Nephron (organoid): ENCODE measurements at regions not wholly inside any gene's neighbourhood (a gene's known extent, or its start where the extent isn't known, plus 50 kb on each side); places are given as distances from the start of the nearest gene placed in this dataset.
"Not testable (repeated sequence)": the region's sequence is repeated elsewhere in the genome, so short reads cannot be mapped to it uniquely, and the experiment has no call there.

Source experiments
- H3K27ac Mint-ChIP-seq, 3 experiments: 2 replicates each; pipeline ENCODE4 v1.8.0; 2020; ENCODE audit warnings: mixed read lengths in 3 of 3, mild to moderate bottlenecking in 2 of 3, moderate library complexity in 1 of 3
- H3K27me3 Mint-ChIP-seq: 2 replicates; pipeline ENCODE4 v1.8.0; 2021; ENCODE audit warnings: low read depth, mild to moderate bottlenecking, moderate library complexity, mixed read lengths
- H3K36me3 Mint-ChIP-seq: 2 replicates; pipeline ENCODE4 v1.8.0; 2020; ENCODE audit warnings: low read depth, mixed read lengths
- H3K4me1 Mint-ChIP-seq: 2 replicates; pipeline ENCODE4 v1.8.0; 2020; ENCODE audit warnings: mixed read lengths
- H3K4me3 Mint-ChIP-seq, 3 experiments: 2 replicates each; pipeline ENCODE4 v1.8.0; 2020; ENCODE audit warnings: mild to moderate bottlenecking in 3 of 3, mixed read lengths in 3 of 3, moderate library complexity in 2 of 3
- H3K9me3 Mint-ChIP-seq: 2 replicates; pipeline ENCODE4 v1.8.0; 2020; ENCODE audit warnings: mixed read lengths
- TF ChIP-seq, protein P1 (sequence below), 3 experiments: fragments of 200-600 bp; sonication (generic); IDR thresholded peaks; one replicate each; pipeline ENCODE4 v1.5.0; 2021; ENCODE audit warnings: antibody characterized with exemption in 3 of 3; ENCODE audit not compliant: unreplicated experiment in 3 of 3

DNA sequence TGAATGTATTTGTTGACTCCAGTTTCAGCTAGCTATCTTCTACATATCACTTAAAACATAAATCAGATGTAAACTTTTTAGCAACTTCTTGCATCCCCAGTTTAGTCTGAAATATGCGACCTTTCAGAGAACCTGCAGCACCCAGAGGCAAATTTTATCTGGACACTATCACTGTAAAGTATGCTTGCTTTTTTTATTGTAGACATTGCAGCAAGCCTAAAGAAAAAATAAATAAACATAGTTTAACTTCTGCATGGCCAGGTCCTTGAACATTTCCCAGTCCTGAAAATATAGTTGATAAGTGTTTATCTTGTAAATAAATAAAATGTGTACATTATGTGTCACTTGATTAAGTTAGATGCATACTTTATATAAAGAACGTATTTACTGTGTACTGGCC is 1829.4 kb downstream of the PCDH9 start:
- no peaks in the 10 kb centered on the region for H3K9me3 Mint-ChIP-seq

DNA sequence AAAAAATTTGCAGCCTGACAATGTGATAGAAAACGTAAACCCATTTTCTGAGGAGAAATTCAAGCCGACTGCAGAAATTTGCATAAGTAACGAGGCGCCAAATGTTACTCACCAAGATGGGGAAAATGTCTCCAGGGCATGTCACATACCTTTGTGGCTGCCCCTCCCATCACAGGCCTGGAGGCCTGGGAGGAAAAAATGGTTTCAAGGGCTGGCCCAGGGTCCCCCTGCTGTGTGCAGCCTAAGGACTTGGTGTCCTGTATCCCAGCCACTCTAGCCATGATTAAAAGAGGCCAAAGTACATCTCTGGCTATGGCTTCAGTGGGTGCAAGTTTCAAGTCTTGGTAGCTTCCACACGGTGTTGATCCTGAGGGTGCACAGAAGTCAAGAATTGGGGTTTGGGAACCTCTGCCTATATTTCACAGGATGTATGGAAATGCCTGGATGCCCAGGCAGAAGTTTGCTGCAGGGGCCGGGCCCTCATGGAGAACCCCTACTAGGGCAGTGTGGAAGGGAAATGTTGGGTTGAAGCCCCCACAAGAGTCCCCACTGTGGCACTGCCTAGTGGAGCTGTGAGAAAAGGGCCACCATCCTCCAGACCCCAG is 1842.3 kb downstream of the PCDH9 start:
- H3K9me3 Mint-ChIP-seq, result peaks cover 23% of the 10 kb centered on the region
- H3K36me3 Mint-ChIP-seq, result peaks cover 5% of the 10 kb centered on the region
- no peak overlapping the region for H3K4me3 Mint-ChIP-seq
- TF ChIP-seq, protein P1, sequence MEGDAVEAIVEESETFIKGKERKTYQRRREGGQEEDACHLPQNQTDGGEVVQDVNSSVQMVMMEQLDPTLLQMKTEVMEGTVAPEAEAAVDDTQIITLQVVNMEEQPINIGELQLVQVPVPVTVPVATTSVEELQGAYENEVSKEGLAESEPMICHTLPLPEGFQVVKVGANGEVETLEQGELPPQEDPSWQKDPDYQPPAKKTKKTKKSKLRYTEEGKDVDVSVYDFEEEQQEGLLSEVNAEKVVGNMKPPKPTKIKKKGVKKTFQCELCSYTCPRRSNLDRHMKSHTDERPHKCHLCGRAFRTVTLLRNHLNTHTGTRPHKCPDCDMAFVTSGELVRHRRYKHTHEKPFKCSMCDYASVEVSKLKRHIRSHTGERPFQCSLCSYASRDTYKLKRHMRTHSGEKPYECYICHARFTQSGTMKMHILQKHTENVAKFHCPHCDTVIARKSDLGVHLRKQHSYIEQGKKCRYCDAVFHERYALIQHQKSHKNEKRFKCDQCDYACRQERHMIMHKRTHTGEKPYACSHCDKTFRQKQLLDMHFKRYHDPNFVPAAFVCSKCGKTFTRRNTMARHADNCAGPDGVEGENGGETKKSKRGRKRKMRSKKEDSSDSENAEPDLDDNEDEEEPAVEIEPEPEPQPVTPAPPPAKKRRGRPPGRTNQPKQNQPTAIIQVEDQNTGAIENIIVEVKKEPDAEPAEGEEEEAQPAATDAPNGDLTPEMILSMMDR (IDR thresholded peaks at IDR 0.05; ENCODE audit: unreplicated experiment in 3 of 3), result no peak
- no peaks in the 10 kb centered on the region for H3K27me3 Mint-ChIP-seq
- no peaks in the 10 kb centered on the region for H3K4me1 Mint-ChIP-seq
- no peak overlapping the region for H3K27ac Mint-ChIP-seq

More for the DNA sequence above, 1829.4 kb downstream of the PCDH9 start:
- Mint-ChIP-seq H3K27ac (no peak overlapping the region), H3K4me3 (no peak overlapping the region), H3K27me3 (no peaks in the 10 kb centered on the region), H3K36me3 (no peaks in the 10 kb centered on the region), H3K4me1 (no peaks in the 10 kb centered on the region)
- TF ChIP-seq, protein P1 (IDR thresholded peaks at IDR 0.05; ENCODE audit: unreplicated experiment in 3 of 3), result no peak

DNA sequence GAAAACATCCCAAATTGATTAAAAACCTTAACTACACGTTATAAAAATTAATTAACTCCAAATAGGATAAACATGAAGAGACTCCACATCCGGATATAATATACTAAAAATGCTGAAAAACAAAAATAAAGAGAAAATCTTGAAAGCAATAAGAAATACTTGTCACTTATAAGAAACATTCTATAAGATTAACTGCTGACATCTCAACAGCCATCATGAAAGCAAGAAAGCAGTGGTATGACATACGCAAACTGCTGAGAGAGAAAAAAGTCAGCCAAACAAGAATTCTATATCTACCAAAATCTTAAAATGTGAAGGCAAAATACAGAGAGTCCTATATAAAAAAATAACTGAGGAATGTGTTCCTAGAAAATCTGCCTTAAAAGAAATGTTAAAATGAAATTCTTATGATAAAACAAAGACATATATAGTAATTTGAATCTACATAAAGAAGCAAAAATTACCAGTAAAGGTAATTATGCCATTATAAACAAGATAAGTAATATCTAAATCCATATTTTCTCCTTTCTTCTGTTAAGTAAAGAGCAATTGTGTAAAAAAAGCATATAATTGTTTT is 1851.1 kb downstream of the PCDH9 start:
- TF ChIP-seq, protein P1 (IDR thresholded peaks at IDR 0.05; ENCODE audit: unreplicated experiment in 3 of 3), result no peak
- Mint-ChIP-seq H3K27me3 (no peaks in the 10 kb centered on the region), H3K36me3 (peaks cover 6% of the 10 kb centered on the region), H3K4me3 (no peak overlapping the region), H3K9me3 (peaks cover 25% of the 10 kb centered on the region), H3K27ac (no peak overlapping the region), H3K4me1 (no peaks in the 10 kb centered on the region)

DNA sequence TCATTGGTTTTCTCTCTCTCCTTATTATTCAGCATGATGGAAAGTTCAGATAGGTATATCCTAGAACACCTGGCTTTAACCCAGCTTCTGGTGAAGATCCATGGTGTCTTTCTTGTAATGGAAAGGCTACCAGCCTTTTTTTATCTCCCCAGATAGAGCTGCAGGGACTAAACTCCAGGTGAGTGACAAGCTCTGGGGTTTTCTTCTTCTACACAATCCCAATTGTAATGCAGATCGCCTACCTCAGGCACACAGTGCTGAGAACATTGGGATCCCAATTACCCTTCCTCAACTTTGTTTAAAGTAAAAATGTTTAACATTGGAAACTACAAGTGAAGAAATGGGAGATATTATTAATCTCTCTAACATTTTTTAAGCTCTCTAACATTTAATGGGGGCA is 1851.7 kb downstream of the PCDH9 start:
- Mint-ChIP-seq H3K27me3 (no peaks in the 10 kb centered on the region), H3K27ac (no peak overlapping the region), H3K4me1 (no peaks in the 10 kb centered on the region), H3K36me3 (peaks cover 6% of the 10 kb centered on the region), H3K4me3 (no peak overlapping the region), H3K9me3 (peaks cover 24% of the 10 kb centered on the region)
- TF ChIP-seq, protein P1 (IDR thresholded peaks at IDR 0.05; ENCODE audit: unreplicated experiment in 3 of 3), result no peak

DNA sequence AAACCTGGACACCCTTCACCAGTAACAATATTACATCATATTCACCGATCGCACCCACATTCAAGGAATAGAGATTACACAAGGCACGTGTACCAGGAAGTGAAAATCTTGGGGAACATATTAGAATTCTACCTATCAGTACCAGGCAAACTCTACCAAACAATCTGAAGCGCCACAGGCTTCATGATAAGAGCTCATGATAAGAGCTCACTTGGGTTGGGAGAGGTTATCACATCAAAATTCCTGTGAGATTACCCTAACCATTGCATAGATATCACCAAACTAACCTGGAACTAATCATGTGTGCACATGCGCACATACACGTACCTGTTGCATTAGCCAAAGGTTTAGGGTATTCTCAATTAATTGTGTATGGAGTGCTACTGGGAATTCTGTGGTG is 1861.3 kb downstream of the PCDH9 start:
- Mint-ChIP-seq H3K27ac (no peak overlapping the region), H3K4me3 (no peak overlapping the region), H3K36me3 (no peaks in the 10 kb centered on the region), H3K4me1 (no peaks in the 10 kb centered on the region), H3K9me3 (peaks cover 3% of the 10 kb centered on the region), H3K27me3 (no peaks in the 10 kb centered on the region)
- TF ChIP-seq, protein P1 (IDR thresholded peaks at IDR 0.05; ENCODE audit: unreplicated experiment in 3 of 3), result no peak

DNA sequence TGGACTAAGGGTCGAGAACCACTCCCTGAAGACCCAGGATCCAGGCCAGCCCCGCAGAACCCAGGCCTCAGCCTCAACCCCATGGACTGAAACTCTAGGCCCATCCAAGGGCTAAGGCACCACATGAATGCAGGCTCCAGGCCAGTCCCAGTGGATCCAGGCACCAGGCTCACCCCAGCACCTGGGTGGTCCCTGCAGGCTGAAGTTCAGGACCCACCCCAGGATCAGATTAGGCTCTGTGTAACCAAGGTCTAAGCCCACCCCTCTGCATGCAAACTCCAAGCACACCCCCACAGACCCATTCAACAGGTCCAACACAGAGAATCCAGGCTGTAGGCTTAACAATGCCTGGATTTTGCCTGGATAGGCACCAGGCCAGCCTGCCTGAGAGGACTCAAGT is 1876.2 kb downstream of the PCDH9 start:
- H3K36me3 Mint-ChIP-seq, result no peaks in the 10 kb centered on the region
- peaks cover 20% of the 10 kb centered on the region for H3K9me3 Mint-ChIP-seq
- H3K4me1 Mint-ChIP-seq, result no peaks in the 10 kb centered on the region
- H3K4me3 Mint-ChIP-seq, result no peak overlapping the region
- H3K27me3 Mint-ChIP-seq, result no peaks in the 10 kb centered on the region
- TF ChIP-seq, protein P1 (IDR thresholded peaks at IDR 0.05; ENCODE audit: unreplicated experiment in 3 of 3), result no peak
- no peak overlapping the region for H3K27ac Mint-ChIP-seq

DNA sequence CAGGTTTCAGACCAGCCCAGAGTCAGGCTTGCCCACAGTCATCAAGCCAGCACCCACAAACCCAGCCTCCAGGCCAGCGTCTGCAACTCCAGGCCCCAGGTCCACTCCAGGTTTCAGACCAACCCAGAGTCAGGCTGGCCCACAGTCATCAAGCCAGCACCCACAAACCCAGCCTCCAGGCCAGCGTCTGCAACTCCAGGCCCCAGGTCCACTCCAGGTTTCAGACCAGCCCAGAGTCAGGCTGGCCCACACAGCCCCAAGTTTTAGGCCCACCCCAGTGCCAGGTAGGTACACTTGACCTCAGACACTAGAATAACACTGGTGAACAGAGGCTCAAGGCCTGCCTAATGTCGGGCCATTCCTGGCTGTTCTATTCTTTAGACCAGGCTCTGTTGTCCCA is 1877.0 kb downstream of the PCDH9 start:
- not testable (repeated sequence) for H3K27ac Mint-ChIP-seq, H3K36me3 Mint-ChIP-seq, H3K4me3 Mint-ChIP-seq, H3K4me1 Mint-ChIP-seq, H3K27me3 Mint-ChIP-seq
- H3K9me3 Mint-ChIP-seq, result peaks cover 16% of the 10 kb centered on the region
